LNCaP clone FGC (cell line): ENCODE measurements at regions not wholly inside any gene's neighbourhood (a gene's known extent, or its start where the extent isn't known, plus 50 kb on each side); places are given as distances from the start of the nearest gene placed in this dataset.

Source experiments
- DNase-seq: peaks from one replicate; pipeline ENCODE4 v3.0.0-alpha.2; 2011; ENCODE audit warnings: low read depth
- H3K4me3 ChIP-seq: 2 replicates; pipeline ENCODE4 v1.5.1; 2011; ENCODE audit warnings: mild to moderate bottlenecking, low read depth, low read length, control low read depth
- TF ChIP-seq, protein P1 (sequence below): IDR thresholded peaks from 2 replicates; pipeline ENCODE4 v1.5.1; 2012; ENCODE audit warnings: mild to moderate bottlenecking; ENCODE audit not compliant: control insufficient read depth, insufficient read depth; ENCODE audit errors: extremely low read depth

DNA sequence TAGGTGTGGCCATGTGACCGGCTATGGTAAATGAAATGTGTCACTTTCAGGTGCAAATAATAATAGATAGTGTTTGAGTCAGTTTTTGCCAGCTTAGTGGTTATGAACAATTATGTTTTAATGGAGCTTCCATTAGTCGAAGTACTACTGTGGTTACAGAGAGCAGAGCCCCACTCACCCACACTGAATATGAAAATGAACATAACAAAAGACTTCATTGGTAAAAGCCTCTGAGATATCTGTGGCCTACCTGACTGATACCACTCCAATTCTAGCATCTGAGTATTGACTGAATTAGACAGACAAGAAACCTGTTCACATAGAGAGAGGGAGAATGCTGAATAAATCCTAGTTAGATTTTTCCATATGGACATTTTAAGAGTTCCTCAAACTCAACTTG lies 405.6 kb downstream of the BRINP1 start:
- H3K4me3 ChIP-seq: no peak overlapping the region
- TF ChIP-seq, protein P1, sequence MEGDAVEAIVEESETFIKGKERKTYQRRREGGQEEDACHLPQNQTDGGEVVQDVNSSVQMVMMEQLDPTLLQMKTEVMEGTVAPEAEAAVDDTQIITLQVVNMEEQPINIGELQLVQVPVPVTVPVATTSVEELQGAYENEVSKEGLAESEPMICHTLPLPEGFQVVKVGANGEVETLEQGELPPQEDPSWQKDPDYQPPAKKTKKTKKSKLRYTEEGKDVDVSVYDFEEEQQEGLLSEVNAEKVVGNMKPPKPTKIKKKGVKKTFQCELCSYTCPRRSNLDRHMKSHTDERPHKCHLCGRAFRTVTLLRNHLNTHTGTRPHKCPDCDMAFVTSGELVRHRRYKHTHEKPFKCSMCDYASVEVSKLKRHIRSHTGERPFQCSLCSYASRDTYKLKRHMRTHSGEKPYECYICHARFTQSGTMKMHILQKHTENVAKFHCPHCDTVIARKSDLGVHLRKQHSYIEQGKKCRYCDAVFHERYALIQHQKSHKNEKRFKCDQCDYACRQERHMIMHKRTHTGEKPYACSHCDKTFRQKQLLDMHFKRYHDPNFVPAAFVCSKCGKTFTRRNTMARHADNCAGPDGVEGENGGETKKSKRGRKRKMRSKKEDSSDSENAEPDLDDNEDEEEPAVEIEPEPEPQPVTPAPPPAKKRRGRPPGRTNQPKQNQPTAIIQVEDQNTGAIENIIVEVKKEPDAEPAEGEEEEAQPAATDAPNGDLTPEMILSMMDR: no peak
- DNase-seq: no peak

DNA sequence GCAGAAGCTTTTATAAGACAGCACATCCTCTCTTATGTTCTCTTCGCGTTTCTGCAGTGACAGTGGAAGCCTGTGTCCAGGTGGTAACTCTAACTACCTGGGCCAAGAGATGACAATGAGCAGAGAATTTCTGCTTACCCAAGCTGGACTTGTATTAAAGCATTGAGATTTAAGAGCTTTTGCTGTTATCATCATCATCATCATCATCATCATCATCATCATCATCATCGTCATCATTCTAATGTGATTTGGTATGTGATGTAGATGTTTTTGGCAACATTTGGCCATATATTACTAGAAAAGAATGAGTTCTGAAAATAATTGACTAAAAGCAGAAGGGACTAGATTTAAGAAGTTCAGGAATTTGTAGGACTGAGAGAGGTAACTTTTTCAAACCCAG lies 401.3 kb downstream of the BRINP1 start:
- no peak overlapping the region for H3K4me3 ChIP-seq
- TF ChIP-seq, protein P1: no peak
- DNase-seq: no peak

DNA sequence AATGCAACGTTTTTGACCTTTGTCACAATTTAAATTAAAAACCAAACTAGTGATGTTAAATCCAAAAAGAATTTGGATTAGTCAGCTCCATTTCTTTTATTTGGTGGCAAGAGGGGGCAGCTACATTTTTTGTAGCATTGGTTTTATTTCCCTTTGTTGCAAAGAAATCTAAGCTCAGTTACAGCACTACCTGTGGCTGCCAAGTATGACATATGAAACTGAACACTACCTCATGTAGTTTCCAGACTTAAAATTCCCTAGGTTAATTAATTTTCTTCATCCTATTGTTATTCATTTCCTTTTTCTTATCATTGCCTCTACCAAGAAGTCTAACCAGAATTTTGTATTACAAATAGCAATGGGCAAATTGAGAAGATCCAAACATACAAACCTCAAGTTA lies 393.5 kb downstream of the BRINP1 start:
- TF ChIP-seq, protein P1: no peak
- H3K4me3 ChIP-seq: no peak overlapping the region
- DNase-seq: no peak

DNA sequence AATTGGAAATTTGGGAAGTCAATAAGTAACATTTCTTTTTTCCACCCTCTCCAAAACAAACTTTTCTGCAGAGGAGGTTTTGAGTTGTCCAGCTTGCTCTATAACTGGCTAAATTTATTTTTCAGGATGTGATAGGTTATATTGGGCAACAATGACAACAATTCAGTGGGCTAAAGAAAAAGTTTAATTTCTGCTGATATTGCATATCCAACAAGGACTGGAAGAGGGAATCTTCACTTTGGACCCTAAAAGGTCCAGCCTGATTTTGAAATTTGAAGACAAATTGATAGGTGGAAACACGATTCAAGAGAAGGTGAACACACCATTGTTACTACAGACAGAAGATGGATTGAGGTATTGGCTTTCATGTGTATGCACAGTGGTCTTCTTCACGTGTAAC lies 393.1 kb downstream of the BRINP1 start:
- no peak for DNase-seq
- H3K4me3 ChIP-seq: no peak overlapping the region
- TF ChIP-seq, protein P1: no peak

DNA sequence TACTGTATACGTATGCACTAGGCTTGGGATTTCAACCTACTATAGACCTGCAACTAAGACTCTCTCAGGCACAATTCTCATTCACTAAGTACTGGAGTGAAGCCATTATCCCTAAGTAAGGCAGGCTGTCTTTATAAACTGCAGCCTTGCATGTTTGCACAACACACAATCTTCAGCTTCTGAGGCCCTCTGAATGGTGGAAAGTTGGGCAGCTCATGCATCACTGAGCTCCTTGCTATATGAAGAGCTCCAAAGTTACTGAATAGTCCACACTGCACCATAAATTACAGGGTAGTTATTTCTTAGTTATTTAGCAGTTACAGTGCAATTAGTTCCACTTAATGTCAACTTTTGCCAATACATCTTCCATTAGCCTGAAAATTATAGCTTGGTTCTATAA lies 384.6 kb downstream of the BRINP1 start:
- no peak for DNase-seq
- TF ChIP-seq, protein P1: no peak
- no peak overlapping the region for H3K4me3 ChIP-seq

DNA sequence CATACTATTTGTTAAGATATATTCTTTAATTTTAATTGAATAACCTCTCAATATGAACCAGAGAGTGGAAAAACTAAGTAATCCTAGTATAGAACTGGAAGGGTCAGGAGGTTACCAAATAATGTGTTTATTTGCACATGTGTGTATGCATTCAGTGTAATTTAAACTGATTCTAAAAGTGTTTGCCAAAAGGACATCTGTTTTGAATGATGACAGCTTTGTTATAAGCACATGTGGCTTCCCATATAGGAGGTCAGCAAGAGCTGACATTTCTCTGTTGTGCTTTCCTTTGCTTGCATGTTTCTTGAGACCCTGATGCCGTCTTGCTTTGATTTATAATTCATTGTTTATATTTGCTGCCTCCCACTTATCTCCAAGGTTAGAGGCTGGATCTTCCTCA lies 383.4 kb downstream of the BRINP1 start:
- TF ChIP-seq, protein P1: no peak
- no peak overlapping the region for H3K4me3 ChIP-seq
- no peak for DNase-seq

DNA sequence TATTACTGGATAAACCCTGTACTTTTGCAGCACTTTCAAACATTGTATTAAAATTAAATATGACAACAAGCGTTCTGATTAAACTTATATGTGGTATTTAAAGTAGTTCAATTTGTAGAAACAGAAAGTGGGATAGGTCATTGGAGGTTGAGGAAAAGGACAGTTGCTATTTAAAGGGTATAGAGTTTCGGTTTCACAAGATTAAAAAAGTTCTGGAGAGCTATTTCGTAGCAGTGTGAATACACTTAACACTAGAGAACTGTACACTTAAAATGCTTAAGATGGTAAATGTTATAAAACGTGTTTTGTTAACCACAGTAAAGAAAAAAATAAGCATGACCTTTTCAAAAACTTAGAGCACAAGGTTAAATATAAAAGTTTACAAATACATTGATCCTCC lies 382.1 kb downstream of the BRINP1 start:
- DNase-seq: no peak
- H3K4me3 ChIP-seq: no peak overlapping the region
- TF ChIP-seq, protein P1: no peak
